ENCODE measurements at regions not wholly inside any gene's neighbourhood (a gene's known extent, or its start where the extent isn't known, plus 50 kb on each side); places are given as distances from the start of the nearest gene placed in this dataset.
A peak's percentile ranks its signal among the peaks of the same experiment; 100 is the strongest.
"Not testable (repeated sequence)": the region's sequence is repeated elsewhere in the genome, so short reads cannot be mapped to it uniquely, and the experiment has no call there.

DNA sequence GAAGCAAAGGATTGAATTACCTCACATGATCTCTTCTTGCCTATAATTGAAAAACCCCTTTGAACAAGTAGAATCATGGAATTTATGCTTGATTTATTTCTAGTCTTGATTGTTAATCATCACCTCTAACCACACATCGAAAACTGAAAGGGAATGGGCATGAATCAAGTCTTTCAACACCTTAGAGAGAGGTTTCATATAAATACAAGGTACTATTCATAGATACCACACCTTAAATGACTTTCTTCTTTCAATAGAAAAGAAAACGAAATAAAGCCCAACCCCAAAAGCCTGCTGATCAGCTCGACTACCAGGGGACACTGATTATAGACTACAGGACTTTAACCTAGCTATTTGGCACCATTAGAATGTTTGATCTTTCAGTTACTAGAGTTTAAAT is 128.6 kb upstream of the PTPRZ1 start:
- no peak for DNase-seq

DNA sequence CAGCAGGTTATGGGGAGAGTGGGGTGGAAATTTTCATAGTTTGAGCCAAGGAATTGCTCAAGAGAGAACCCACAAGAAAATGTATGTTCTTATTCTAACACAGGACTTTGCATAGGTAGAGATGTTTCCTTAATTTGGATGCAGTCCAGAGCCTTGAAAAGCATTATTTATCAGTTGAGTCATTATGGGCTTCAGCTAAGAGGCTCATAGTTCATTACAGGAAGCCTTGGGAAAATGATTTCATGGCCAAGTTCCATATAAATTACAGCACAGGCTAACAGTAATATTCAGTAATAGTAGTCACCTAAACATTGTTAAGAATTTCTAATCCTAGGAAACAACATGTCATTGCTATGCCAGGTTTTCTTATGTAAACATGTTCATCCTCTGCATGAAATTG is 131.1 kb upstream of the PTPRZ1 start:
- no peak for DNase-seq

DNA sequence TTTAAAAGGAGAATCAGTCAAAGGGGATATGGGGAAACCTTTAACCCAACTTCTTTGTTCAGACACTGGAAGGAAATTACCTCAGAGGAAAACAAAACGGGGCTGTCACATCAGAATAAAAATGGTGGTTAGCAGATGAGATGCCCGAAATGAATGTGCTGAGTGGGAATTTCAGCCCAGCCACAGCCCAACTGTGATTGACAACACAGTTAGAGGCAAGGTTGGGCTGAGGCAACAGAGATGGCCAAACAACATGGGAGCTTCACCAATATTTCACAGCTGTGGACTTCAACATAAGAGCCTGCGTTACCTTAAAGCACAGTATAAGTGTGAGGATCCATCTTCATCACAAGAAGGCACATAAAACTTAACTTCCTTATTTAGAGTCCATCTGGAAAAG is 133.5 kb upstream of the PTPRZ1 start:
- no peak for DNase-seq

DNA sequence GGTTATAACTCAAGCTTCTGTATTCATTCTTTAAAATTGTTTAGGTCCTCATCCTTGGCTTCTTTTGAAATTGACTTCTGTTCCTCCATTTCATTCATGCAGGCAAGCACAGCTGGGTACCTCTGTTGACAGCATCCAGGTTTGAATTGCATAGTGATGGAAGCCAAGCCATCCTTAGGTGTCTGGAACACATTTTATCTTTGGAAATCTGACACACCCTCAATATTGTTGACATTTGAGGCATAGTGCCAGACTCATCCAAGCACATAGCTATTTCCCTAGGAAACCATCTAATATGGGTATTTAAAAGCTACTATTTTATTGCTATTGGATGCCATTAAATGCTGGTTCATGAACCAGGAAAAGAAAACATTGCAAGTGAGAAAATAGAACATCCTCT is 142.1 kb upstream of the PTPRZ1 start:
- DNase-seq = no peak

DNA sequence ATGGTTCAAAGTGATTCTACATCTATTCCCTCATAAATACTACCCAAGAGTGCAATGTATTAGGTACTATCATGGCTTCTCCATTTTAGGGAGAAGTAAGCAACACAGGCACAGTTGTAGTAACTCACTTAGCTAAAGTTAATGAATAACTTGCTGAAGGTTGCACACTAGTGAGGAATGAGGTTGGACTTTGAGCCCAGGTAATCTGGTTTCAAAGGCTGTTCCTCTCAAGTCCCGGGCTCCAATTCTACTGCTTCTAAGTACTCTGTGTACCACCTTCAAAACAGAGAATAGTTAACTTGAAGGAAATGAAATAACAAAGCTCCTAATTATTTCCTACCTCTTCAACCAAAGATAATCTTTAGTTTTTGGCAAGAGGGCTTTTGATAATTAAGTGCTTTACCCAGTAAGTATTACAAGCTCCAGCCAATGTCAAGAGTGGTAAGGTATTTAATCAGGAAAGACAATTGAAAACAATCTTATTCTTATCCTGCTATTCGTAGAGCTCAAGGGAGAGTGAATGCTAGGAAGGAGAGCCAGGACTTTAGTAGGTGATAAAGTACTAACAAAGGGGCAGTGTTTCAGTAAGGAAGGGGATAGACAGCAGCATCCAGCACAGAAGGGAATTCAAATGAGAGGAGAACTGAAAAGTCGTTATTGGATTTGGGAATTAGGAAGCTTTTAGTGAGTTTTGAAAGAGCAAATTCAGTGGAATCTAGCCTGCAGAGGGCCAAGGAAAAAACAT is 158.2 kb upstream of the PTPRZ1 start:
- DNase-seq = no peak

DNA sequence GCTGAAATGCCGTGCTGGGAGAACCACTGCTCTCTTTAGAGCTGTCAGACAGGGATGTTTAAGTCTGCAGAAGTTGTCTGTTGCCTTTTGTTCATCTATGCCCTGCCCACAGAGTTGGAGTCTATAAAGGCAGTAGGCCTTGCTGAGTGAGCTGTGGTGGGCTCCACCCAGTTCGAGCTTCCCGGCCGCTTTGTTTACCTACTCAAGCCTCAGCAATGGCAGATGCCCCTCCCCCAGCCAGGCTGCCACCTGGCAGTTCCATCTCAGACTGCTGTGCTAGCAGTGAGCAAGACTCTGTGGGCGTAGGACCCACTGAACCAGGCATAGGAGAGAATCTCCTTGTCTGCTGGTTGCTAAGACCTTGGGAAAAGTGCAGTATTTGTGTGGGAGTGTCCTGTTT is 160.0 kb upstream of the PTPRZ1 start:
- not testable (repeated sequence) for DNase-seq

DNA sequence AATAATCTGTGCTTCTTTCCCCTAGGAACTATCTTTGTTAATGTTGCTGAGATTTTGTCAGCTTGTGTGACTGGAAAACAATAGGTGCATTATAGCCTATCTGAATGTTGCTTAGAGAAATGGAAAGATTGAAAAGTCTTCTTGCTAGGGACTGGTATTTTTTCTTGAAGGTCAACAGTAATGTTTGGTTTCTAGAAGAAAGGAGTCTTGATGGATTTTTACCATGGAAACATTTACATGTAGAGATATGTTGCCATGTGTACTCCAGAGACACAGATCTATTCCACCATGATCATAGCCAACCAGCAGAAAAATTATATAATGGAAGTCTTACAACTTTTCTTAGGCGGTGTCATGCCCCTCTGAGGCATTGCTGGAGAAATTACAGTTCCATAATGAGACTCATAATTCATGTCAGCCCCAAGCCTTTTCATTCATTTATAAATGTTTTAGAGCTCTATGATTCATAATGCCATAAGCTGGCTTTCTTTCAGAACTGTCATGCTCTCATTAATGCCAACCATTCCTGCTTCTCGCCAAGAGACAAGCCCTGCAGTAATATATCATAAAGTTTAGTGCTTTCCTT is 175.1 kb upstream of the PTPRZ1 start:
- DNase-seq = no peak

DNA sequence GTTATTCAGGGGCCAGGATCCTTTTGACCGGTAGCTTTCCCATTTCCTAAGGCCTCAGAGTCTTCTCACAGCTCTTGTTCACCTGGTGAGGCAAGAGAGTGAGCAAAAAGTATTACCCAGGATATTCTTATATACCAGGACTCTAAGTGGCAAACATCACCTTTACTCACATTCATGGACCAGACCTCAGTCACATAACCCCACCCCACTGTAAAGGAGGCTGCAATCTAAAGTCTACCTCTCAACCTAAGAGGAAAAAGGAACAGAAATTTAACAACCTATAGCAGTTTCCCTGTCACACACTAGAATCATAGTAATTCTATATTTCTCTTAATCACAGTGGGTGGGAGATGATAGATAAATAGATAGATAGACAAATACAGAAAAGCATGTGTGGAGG is 176.0 kb upstream of the PTPRZ1 start:
- DNase-seq = no peak

DNA sequence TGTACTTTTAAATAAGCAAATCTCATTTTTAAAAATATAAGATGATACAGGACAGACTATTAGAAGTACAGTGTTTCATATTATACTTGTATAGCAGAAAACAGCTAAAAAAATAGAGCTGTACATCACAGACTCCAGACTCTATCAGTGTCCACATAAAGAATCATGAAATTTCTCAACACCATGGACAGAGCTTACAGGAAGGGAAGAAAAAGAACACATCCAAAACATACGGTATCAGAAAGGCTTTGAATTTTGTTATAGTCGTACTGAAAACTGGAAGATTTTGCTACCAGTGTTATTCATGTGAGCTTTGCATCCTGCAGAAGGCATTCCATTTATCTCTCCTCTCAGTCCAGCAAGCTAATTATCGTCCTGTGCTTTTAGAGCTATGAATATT is 183.2 kb upstream of the PTPRZ1 start:
- DNase-seq = no peak

DNA sequence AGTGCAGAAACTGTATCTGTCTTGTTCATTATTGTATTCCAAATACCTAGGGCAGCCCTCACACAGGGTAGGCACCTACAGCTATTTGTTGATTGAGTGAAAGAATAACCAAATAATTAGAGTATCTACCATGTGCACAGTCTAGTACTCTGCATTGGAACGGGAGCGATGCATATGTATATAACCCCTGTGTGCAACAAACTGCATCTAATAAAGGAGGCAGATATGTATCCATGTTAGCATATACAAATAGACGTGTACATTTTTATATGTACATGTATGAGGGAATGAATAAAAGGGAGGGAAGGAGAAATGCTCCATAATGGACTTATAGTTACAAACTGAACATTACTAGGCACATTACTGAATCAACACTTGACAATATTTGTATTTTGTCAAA is 191.3 kb upstream of the PTPRZ1 start:
- DNase-seq = no peak

DNA sequence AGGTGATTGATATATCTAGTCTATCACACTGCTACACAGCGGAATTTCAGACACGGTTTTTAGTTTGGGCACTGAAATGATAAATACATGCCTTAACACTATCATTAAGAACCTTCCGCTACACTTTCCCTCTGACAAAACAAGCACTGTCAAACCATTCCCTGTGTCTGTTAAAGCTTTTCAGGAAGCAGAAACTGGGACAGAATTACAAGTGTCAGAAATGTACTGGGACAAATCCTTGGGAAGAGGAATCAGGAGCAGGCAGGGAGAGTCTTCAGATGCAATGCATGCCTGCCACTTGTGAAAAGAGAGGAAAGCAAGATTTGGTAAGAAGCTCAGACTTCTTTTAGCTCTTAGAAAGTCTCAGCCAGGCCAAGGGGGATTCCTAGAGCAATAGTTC is 196.8 kb upstream of the PTPRZ1 start:
- DNase-seq = no peak

DNA sequence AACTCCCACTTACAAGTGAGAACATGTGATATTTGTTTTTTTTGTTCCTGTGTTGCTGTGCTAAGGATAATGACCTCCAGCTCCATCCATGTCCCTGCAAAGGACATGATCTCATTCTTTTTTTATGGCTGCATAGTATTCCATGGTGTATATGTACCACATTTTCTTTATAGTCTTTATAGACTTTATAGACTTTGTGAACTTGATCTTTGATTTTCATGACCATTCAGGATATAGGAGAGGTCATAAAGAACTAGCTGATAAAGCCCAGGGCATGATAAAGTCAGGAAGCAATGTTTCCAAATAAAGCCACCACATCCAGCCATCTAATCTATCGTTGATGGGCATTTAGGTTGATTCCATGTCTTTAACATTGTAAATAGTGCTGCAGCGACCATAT is 198.5 kb upstream of the PTPRZ1 start:
- not testable (repeated sequence) for DNase-seq

DNA sequence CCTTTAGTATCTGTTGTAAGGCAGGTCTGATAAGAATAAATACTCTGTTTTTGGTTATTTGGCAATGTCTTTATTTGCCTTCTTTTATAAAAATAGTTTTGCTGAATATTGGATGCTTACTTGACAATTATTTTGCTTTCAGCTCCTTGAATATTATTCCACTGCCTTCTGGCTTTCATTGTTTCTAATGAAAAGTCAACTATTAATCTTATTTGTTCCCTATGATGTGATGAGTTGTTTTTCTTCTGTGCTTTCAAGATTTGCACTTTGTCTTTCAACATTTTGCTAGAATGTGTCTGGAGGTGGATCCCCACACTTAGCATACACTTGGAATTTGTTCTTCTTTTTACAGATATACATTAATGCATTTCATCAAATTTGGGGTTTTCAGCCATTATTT is 203.8 kb upstream of the PTPRZ1 start:
- no peak for DNase-seq

DNA sequence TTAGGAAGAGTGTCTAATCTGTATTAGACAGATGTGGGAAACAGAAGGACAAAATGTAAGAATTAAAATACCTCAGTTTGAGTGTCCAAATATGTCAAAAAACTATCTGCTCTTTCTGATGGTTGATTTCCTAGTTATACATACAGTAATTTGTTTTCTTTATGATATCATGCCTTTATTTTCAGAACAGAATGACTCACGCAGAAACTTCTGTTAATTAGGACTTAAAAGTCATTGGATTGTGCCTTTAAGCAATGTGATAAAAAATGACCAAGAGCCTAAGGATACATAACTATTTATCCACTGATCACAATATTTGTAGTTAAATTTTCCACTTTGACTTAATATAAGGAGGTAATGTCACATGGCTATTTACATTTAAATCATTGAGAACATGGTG is 206.7 kb upstream of the PTPRZ1 start:
- DNase-seq = no peak

DNA sequence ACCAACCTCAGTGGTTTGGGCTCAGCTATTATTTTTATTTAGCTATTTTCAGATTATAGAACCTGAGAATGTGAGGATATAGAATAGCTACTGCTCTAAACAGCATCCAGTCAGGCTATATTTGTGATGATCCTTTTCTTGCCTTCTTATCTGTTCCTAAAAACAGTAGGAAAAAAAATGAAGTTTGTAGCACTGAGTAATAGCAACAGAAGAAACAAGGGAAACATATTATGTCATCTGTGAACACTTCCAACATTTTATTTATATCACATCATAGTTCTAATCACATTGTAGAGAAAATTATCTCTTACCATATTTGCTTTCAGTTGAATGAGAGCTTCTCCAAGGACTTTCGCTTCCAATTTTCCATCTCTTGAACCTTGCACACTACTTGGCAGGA is 229.6 kb upstream of the PTPRZ1 start:
- DNase-seq = no peak

DNA sequence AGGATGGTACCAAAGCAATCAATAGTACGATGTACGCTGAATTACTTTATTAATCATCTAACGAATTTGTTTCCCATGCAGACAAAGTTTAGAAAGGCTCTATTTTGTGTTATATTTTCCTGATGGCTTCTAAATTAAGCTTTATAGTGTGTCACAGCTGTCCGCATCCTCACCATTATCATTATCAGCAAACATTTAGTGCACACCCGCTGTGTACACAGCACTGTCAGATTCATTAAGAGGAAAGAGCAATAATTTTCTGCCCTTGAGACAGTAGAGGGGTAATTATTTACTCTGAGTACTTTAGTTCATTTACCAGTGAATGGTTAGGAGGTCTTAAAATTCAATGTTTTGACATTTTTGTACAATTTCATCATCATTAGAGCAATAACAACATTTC is 233.3 kb upstream of the PTPRZ1 start:
- DNase-seq = no peak

DNA sequence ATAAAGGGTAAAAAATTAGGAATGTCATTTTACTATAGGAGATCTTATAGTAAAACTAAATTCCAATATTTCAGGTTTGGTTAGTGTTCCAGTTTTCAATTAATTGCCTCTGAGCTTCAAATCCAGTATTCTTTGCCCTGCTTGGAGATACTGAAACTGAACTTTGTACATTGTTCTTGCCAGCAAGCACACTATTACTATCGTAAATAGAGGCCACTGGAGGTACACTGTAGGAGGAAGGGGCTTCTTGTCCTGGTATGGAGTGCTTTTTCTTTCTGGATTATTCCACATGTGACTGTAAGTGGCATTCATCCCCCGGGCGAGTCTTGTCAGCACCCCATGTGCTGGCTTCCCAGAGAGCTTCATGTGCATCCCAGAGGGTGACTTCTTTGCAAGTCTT is 234.7 kb upstream of the PTPRZ1 start:
- no peak for DNase-seq

DNA sequence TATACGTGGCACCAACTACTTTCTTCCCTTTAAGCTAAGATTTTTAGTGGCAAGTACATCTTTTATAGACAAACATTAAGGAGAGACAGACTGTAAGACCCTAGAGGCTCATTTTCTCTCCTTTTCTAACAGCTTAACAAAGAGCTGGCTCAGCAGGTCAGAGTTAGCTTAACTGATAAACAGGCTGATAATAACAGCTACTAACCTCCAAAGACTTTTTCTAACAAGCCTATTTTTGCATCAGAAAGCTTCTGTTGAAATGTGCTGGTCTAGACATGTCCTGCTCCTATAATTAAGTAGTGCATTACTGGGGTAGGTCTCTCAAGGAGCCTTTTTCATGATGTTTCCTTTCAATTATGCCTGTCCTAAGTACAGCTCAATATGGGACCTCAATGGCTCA is 238.2 kb upstream of the FAM3C start:
- DNase-seq = no peak

DNA sequence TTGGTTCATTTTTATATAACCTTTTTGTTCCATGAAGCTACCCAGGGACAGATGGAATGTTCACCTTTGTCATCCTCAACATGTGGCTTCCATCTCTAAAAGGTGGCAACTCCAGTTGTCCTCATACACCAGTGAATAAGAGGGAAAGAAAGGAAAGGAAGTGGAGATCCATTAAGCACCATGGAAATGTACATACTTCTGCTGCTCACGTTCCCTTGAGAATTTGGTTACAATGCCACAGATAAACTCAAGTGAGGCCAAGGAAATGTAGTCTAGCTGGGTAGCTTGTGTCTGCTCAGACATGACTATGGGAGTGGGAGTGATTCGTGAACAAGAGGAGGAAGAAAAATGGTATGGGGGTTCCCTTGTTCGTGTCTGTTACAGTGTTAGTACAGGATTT is 237.1 kb upstream of the FAM3C start:
- no peak for DNase-seq

DNA sequence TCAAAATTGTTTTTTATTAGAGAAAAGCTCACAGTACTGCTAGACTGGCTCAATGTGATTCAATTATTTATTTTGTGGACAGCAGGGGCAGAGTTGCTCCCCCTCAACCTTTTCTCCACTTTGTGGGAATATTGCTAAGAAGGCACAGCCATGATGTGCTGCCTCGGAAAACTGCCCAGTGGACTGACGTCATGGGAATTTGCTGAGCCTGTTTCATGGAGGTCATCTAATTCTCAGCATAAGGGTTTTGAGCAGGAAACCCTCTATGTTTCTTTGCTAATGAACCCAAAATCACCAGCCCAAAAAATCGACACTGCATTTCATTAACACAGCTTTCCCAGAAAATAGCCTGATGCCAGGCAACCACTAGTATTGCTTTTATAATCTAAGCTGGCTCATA is 228.8 kb upstream of the FAM3C start:
- peak; percentile 22 for DNase-seq

DNA sequence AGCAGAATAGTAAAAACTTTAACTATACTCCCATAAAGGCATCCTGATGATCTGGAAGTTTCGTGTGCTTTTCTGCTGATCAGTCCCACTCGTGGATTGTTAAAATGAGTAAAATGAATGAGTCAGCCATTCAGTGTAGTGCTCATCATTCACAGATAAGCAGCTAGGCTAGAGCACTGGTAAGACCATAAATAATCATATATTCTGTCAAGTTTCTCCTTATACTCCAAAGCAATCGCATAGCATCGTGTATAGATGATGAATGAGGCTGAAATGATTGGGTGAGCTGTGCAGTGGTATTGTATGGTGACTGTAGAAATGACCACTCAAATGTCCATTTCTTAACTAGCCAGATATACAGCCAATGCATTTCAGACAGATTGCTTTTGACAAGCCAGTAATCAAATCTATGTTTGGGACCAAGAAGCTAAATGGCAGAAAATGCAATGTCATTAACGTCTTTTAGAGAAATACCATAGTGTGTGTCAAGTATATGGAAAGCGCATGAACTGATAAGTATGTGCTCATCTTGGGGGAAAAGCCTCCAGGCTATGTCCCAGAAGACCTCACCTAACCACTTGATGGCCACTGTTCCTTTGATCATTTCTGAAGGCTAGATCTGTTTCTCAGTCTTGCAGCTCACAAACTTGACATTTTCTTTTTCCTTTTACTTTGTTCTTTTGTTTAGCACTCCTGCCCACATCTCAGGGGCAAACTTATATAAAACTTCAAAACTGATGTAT is 227.2 kb upstream of the FAM3C start:
- DNase-seq = no peak

DNA sequence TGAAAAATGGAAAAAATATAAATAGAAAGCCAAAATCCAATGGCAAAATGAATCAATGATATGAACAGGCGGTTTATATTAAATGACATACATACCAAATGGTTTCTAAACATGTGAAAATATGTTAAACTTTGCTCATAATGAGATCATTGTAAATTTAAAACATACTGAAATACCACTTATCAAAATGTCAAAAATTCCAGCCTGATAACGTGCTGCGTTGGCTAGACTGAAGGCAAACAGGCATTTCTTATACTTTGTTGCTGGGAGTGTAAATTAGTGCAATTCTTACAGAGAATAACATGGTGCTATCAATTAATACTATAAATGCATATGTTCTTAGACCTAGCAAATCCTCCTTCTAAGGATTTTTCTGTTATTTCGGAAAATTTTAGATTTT is 225.8 kb upstream of the FAM3C start:
- no peak for DNase-seq

DNA sequence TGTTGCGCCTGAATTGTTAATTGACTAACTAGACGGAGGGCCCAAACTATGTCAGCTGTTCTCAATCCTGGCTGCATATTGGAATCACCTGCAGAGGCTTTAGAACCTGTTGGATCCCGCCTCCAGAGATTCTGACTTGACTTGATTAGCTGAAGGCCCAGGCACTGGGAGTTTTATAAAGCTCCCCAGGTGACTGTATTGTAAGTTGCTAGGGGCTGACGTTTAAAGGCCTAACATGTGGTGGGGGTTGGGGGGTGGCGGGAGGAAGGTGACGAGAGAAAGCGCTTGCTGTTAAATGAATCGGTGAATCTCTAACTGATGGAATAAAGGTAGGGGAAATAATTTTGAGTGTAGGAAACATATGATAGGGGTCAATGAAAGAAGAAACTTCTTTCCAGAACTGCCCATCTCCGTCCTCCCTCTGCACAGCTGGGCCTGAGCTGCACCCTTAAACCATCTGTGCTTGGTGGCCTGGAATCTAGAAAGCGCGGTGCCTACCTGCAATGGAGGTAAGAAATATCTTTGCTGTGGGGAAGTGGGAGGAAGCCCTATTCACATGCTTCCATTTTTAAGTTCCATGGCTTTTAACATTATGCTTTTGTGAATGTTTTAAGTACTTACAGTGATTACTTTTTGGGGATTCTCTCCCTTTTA is 225.0 kb upstream of the FAM3C start:
- no peak for DNase-seq

DNA sequence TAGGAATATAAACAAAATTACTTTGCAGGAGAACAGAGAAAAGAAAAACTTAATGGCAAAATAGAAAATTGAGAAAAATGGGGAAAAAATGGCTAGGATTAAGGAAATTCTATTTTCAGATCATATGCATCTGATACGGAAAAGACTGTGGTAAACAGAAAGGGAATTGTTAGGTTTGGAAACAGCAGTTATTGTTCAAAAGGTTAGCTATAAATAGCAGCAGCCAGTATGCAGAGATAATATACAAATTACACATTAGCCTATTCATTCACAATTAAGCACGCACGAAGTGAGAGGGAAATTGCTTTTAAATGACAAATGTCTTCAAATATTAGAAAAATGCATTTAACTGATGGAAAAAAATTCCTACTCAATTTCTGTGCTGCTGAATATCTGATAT is 224.1 kb upstream of the FAM3C start:
- DNase-seq = no peak
